GM12891 (cell line): ENCODE measurements at regions not wholly inside any gene's neighbourhood (a gene's known extent, or its start where the extent isn't known, plus 50 kb on each side); places are given as distances from the start of the nearest gene placed in this dataset.

Source experiments
- DNase-seq: peaks from one replicate; pipeline ENCODE4 v3.0.0; 2011; ENCODE audit warnings: low spot score; ENCODE audit not compliant: insufficient read length
- FAIRE-seq: peaks from 2 replicates; lab custom pipeline; 2011; peaks lifted over from hg19 to GRCh38; lab: Jason Lieb, UNC
- PAX5 ChIP-seq: IDR thresholded peaks from 2 replicates; pipeline ENCODE4 v1.6.1; 2011; ENCODE audit warnings: low read length, moderate library complexity, mild to moderate bottlenecking; ENCODE audit not compliant: insufficient read depth, severe bottlenecking
- POLR2A ChIP-seq: IDR thresholded peaks from 2 replicates; pipeline ENCODE4 v1.6.1; 2011; ENCODE audit warnings: low read depth, low read length, control low read depth
- POLR2AphosphoS5 ChIP-seq: IDR thresholded peaks from 2 replicates; pipeline ENCODE4 v1.6.1; 2011; ENCODE audit warnings: low read depth, low read length, control low read depth
- POU2F2 ChIP-seq: IDR thresholded peaks from 2 replicates; pipeline ENCODE4 v1.6.1; 2011; ENCODE audit warnings: low read depth, mild to moderate bottlenecking, control low read depth, low read length, moderate library complexity
- SPI1 ChIP-seq: IDR thresholded peaks from 2 replicates; pipeline ENCODE4 v1.6.1; 2011; ENCODE audit warnings: low read depth, low read length, control low read depth
- TAF1 ChIP-seq: IDR thresholded peaks from 2 replicates; pipeline ENCODE4 v1.6.1; 2011; ENCODE audit warnings: low read depth, low read length, control low read depth

- FAIRE-seq = no peak
- TF ChIP-seq POLR2A = no peak
- no peak for TF ChIP-seq SPI1
- no peak for DNase-seq
Observed at GRCh38 chr1:207971331-207972219, 60.6 kb upstream of the CD34 start.

GRCh38 chr1:207970329-207971233 lies 59.7 kb upstream of the CD34 start:
- no peak for TF ChIP-seq POU2F2
- TF ChIP-seq POLR2A = no peak
- TF ChIP-seq TAF1 = no peak
- no peak for TF ChIP-seq SPI1
- TF ChIP-seq POLR2AphosphoS5 = no peak
- TF ChIP-seq PAX5 = no peak
- FAIRE-seq (no peak), DNase-seq (no peak)

DNA sequence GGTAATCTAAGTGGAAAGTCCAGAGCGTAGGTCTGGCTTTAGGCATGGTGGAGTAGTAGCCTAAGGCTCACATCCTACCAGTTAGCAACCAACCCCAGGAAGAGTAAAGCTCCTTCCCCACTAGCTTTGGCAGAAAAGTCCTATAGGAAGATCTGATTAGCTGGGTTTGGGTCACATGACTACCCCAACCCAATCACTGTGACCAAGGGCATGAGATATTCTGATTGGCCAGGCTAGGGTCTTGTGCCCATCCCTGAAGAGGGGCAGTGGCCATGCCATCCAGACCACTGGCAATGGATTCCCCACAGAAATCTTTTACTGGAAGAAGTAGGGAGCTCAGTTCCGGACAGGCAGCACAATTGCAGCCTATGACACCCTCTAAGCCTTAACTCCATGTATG lies 58.6 kb upstream of the CD34 start:
- FAIRE-seq (no peak), DNase-seq (no peak)
- no peak for TF ChIP-seq TAF1
- TF ChIP-seq POLR2A = no peak
- TF ChIP-seq POLR2AphosphoS5 = no peak
- TF ChIP-seq PAX5 = no peak
- TF ChIP-seq SPI1 = no peak
- no peak for TF ChIP-seq POU2F2

GRCh38 chr1:207968521-207969009 lies 57.6 kb upstream of the CD34 start:
- DNase-seq (no peak), FAIRE-seq (no peak)
- TF ChIP-seq POU2F2 (no peak), SPI1 (no peak), TAF1 (no peak), PAX5 (no peak), POLR2A (no peak), POLR2AphosphoS5 (no peak)

DNA sequence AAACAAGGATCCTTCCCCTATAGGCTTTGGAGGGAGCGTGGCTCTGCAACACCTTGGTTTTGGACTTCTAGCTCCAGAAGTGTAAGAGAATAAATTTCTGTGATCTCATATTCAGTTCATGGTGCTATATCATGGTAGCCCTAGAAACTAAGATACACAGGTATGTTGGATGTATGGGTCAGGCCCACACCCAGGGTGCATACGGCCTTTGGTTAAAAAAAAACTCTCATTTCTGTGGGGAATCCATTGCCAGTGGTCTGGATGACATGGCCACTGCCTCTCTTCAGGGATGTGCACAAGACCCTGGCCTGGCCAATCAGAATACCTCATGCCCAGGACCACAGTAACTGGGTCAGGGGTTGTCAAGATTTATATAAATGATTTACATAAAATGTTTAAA lies 56.8 kb upstream of the CD34 start:
- FAIRE-seq = no peak
- DNase-seq = no peak
- no peak for TF ChIP-seq PAX5
- no peak for TF ChIP-seq POLR2A
- no peak for TF ChIP-seq POLR2AphosphoS5
- no peak for TF ChIP-seq POU2F2
- TF ChIP-seq SPI1 = no peak
- TF ChIP-seq TAF1 = no peak

- FAIRE-seq (no peak), DNase-seq (no peak)
- TF ChIP-seq POU2F2 (no peak), SPI1 (no peak), PAX5 (no peak), TAF1 (no peak), POLR2AphosphoS5 (no peak), POLR2A (no peak)
Observed at GRCh38 chr1:207966521-207966920, 55.6 kb upstream of the CD34 start.

DNA sequence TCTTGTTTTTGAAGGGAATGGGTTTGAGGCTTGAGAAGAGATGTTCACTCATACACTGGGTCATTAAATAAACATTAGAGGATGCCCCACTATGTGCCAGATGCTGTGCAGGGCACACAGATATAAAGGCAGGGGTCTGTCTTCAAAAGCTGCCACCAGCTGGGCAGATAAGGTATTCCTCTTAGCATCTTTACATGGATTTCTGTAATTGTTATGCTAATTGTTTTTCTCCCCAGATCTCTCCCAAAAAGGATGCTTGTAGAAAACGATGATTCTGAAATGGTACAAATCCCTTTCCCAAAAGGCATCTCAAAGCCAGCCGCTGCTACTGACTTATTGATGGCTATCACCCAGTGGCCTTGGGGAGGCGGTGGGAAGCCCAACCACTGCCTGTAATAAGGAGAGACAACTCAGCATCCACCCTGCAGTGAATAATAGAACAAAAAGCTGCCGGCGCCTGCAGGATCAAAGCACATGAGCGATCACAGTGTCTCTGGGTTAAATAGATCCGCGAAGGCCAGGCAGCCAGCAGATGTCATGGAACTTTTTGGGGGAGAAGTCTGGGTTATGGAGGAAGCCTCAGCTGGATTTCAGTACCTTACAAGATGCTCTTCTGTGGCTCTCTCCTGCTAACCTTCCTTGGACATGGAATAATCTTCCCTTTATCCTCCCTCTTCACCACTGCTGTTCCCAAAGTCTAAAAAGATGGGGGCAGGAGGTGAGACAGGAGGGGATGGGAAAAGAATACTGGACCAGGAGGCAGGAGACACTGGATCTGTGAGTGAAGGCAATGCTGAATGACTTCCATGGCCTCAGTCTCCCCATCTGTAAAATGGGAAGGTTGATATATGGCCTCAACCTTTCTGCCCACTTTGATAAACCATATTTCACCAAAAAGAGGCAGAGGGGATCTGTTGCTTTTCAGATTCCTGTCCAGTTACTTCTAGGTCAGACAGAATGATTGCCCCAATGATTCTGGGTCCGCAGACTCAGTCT lies 54.8 kb upstream of the CD34 start:
- no peak for DNase-seq
- TF ChIP-seq POU2F2 = no peak
- FAIRE-seq = no peak

DNA sequence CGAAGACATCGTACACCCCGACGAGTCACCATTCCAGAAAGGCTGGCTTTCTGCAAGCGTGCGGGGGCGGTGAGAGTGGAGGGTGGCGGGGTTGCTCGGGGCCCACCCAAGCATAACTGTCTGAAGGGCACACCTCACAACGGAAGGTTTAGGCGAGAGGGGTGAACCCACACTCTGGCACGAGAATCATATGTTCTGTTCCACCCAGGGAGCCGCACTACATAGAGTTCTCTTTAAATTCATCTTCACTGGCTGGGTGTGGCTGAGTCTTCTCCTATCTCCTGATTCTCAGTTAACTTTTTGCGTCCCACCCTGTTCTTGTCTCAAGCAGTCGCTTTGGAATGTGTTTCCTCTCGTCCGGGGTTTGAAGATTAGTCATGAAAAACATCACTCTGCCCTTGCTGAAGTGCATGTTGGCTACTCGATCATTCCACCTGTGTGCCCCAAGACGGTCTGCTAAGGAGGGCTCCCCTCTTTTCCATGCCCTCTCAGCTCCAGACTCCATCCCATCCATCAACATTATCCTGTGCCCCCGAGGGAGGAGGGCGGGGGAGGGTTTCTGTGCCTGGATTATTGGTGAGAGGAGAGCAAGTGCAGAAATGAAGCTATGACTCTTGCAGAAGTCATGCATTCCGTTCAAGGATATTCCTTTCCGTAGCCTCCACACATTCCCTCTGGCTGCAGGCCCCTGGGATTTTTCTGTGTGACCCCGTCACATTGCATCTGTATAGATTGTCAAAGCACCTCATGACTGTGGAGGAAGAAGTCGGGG lies 53.5 kb upstream of the CD34 start:
- FAIRE-seq (no peak), DNase-seq (no peak)
- TF ChIP-seq POU2F2 (no peak), TAF1 (no peak), PAX5 (no peak), SPI1 (no peak), POLR2A (no peak), POLR2AphosphoS5 (no peak)
